ENCODE measurements at regions not wholly inside any gene's neighbourhood (a gene's known extent, or its start where the extent isn't known, plus 50 kb on each side); places are given as distances from the start of the nearest gene placed in this dataset.

DNA sequence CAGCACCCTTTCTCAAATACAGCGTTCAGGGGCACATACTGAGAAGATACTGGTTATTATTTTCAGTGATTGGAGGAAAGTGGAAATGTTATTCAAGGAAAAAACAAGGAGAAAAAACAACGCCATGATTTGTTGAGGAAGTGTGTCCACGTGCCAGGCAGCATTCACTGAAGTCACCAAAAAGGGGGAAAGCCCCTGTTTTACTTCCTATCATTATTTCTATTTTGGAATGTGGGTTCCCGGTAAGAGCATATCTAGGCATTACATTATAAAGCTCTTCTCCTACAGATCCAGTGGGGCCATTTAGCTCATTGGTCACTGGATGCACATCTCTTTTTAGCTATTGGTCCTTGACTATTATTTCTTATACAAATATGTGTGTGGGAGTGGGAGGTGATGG is 518.7 kb downstream of the TXNL1 start:
- no peaks in the 10 kb centered on the region for H3K36me3 ChIP-seq (replicated peaks; ENCODE audit: control insufficient read depth, insufficient read depth, low read length)

DNA sequence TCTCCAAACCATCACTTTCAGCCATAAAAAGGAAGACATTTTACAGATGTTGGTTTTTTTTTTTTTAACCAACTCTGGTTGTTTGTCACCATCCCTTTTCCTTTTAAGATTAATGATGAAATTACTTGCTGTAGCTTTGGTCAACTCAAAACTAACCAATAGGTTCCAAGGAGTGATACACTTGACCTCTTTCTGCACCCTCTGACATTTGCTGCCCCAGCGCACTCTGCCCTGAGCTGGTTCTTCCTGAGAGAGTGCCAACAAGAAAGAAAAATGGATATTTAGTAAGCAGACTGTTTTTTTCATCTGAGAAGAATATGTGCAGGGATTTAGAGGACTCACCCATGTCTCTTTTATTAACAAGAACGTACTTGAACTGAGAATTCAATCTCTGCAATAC is 520.0 kb downstream of the TXNL1 start:
- H3K27me3 ChIP-seq (ENCODE audit: control insufficient read depth, insufficient read depth, low read length) = no peaks in the 10 kb centered on the region
- no peak for DNase-seq
- no peak overlapping the region for H3K4me3 ChIP-seq (ENCODE audit: insufficient read depth, low read depth, low read length)
- H3K36me3 ChIP-seq (replicated peaks; ENCODE audit: control insufficient read depth, insufficient read depth, low read length) = no peaks in the 10 kb centered on the region

More for the DNA sequence above, 518.7 kb downstream of the TXNL1 start:
- Histone ChIP-seq H3K4me3 (ENCODE audit: insufficient read depth, low read depth, low read length) (no peak overlapping the region), H3K27me3 (ENCODE audit: control insufficient read depth, insufficient read depth, low read length) (no peaks in the 10 kb centered on the region)
- no peak for DNase-seq

DNA sequence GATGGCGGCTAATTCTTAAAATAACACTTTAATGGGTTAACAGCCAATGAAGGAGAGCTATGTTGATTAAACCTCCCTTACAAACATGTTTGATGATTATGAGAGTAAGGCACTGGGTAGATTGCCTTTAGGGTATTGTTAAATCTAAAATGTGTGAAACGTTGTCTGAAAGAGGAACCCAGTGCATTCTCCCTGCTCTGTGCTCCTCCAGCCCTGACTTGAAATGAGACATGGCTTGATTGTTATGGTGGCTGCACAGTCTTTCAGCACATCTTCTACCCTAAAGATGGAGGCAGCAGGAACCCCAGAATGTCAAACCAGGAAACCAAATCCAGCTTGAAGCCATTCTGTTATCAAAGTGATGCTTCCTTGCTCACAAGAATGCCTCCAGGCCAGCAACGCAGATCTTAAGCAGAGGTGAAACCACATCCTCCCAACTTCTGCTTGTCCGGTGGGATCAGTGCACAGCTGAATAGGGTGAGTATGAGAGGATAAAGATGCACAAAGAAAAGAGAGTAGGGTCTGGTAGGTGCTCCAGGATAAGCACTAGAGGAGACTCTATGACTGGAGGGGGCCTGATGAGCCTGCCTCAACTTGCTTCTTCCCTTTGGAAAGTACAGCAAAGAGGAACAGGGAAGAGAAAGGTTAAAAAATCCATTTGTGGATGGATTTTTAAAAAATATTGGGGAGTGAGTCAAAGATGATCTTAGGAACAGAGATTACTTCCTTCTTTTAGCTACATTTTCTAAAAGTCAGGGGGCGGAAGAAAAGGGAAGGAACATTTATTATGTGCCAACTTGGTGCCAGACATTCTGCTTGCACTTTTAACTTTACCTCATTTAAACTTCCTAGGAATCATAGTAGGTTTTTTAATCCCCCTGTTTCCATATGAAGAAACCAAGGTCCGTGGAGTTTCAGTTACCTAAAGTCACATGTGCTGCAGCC is 523.0 kb downstream of the TXNL1 start:
- no peak for DNase-seq
- Histone ChIP-seq H3K4me3 (ENCODE audit: insufficient read depth, low read depth, low read length) (no peak overlapping the region), H3K27me3 (ENCODE audit: control insufficient read depth, insufficient read depth, low read length) (no peaks in the 10 kb centered on the region), H3K36me3 (replicated peaks; ENCODE audit: control insufficient read depth, insufficient read depth, low read length) (no peaks in the 10 kb centered on the region)

DNA sequence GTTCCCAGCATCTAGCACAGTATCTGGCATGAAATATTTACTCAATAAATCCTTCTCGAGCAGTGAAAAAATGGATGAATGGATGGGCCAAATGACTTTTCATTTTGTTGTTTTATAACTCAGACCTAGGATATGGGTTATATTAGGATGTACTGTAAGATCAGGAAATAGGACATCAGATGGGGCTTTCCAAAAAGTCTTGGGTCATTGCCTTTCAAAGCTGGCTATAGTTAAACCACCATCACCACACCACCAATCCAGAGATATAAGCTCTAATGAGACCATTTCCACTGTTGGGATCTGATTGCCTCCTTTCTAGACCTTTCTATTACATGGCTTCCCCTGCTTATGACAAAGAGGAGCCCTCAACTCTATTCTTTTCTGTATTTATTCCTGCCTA is 525.0 kb upstream of the TCF4 start:
- Histone ChIP-seq H3K36me3 (replicated peaks; ENCODE audit: control insufficient read depth, insufficient read depth, low read length) (no peaks in the 10 kb centered on the region), H3K4me3 (ENCODE audit: insufficient read depth, low read depth, low read length) (no peak overlapping the region), H3K27me3 (ENCODE audit: control insufficient read depth, insufficient read depth, low read length) (no peaks in the 10 kb centered on the region)
- no peak for DNase-seq

DNA sequence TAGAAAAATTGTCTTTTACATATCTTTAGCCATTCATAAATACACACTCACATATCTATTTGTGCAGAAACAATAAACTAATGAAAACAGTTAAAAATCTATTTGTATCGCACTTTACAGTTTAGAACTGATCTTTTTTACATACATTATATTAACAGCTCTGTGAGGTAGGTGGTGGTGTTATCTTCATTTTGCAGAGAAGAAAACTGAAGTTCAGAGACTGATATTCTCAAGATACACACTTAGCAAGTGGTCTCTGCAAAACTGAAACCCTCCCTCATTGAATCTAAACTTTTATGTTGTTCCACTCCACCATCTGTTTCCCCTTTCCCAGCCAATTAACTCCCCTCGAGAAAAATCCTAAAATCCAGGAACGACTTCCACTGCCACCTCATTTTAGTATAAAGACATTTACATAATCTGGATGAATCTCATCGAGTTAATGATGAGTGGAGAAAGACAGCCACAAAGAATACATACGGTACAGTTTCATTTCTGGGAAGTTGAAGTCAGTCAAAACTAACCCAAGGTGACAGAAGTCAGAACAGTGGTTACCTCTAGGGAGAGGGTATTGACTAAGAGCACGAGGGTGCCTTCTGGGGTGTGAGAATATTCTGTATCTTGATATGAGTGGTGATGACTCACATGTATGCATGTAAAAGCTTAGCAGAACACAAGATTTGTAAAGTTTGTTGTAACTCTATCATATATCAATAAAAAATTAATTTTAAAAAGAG is 524.2 kb upstream of the TCF4 start:
- H3K4me3 ChIP-seq (ENCODE audit: insufficient read depth, low read depth, low read length) = no peak overlapping the region
- no peaks in the 10 kb centered on the region for H3K27me3 ChIP-seq (ENCODE audit: control insufficient read depth, insufficient read depth, low read length)
- DNase-seq = no peak
- H3K36me3 ChIP-seq (replicated peaks; ENCODE audit: control insufficient read depth, insufficient read depth, low read length) = no peaks in the 10 kb centered on the region

DNA sequence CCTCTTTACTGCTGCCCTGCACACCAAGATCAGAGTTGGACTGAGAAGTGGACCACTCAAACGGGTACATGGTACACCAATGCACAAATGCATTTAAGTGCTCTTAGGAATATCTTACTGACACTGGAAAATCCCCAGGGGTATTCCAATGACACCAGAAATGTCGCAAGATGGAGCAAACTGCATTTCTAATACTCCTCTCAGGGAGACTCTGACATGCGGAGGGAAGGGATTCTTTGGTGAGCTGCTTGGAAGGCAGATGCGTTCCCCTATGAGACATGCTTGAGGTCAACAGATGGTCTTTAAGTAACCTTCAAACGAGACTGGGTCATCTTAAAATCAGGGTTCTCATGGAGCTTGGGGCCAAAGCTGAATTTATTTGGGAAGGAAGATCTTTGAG is 521.8 kb upstream of the TCF4 start:
- Histone ChIP-seq H3K4me3 (ENCODE audit: insufficient read depth, low read depth, low read length) (no peak overlapping the region), H3K27me3 (ENCODE audit: control insufficient read depth, insufficient read depth, low read length) (no peaks in the 10 kb centered on the region), H3K36me3 (replicated peaks; ENCODE audit: control insufficient read depth, insufficient read depth, low read length) (no peaks in the 10 kb centered on the region)
- DNase-seq = no peak

DNA sequence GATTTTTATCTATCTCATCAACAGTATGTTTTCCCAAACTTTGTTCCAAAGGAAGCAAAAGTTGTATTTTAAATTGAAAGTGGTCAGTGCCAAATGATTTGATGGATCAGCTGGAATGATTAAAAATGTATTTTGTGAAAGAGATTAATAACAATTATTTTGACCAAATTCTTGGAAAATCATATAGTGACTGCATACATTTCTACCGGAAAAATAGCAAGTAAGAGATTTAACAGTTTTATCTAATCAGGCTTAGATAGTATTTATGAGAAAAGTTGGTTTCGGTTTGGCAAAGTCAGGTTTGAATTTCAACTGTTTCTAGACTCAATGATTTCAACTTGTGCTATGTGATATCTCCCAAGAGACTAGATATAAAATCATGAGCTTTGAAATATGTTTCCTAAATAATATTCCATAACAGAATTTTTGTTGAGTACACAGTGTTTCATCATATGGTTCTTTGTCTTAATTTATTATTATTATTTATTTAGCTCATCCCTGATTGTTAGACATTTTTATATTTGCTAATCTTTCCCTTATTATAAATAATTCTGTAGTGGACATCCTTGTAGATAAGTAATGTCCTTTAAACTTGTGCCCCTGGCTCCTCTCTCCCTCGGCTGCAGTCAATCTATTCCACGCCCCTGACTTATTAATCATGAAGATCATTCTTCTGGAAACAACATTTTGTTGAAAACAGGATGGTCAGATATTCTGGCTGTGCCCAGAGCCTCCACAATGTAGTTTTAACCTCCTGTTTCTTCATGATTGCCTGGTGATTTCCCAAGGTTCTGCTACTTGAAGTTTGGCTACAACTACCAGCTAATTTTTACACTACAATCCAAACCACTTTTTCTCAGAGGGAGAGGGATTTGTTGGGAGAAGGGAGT is 520.7 kb upstream of the TCF4 start:
- DNase-seq = no peak
- no peaks in the 10 kb centered on the region for H3K36me3 ChIP-seq (replicated peaks; ENCODE audit: control insufficient read depth, insufficient read depth, low read length)
- H3K4me3 ChIP-seq (ENCODE audit: insufficient read depth, low read depth, low read length) = no peak overlapping the region
- H3K27me3 ChIP-seq (ENCODE audit: control insufficient read depth, insufficient read depth, low read length) = no peaks in the 10 kb centered on the region

DNA sequence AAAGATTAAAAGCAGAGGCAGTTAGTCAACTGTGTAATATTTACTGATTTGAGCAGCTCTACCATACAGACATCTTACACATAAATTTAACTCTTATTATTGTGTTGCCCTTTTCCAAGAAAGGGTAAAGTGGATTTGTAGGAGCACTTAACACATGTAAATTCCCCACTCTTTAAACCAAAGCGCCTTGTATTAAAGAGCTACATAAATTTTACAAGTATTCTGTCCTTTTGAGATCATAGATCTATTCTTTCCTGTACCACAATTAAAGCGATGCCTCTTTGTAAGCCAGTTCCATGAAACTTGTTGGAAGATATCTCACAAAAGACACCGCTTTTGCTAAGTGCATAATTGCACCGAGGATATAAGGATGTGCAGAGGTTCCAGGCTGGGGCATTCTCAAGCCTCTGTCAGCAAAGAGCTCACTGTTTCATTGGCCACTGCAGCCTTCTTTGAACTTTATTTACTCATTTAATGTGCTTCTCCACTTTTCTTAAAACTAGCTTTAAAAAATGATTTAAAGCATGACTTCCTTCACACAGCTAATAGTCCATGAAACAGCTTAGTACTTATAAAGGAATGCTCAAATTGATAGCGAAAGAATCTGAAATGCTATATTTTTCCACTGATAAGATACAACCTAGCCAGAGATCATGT is 520.0 kb upstream of the TCF4 start:
- Histone ChIP-seq H3K4me3 (ENCODE audit: insufficient read depth, low read depth, low read length) (no peak overlapping the region), H3K36me3 (replicated peaks; ENCODE audit: control insufficient read depth, insufficient read depth, low read length) (no peaks in the 10 kb centered on the region), H3K27me3 (ENCODE audit: control insufficient read depth, insufficient read depth, low read length) (no peaks in the 10 kb centered on the region)
- DNase-seq = no peak

DNA sequence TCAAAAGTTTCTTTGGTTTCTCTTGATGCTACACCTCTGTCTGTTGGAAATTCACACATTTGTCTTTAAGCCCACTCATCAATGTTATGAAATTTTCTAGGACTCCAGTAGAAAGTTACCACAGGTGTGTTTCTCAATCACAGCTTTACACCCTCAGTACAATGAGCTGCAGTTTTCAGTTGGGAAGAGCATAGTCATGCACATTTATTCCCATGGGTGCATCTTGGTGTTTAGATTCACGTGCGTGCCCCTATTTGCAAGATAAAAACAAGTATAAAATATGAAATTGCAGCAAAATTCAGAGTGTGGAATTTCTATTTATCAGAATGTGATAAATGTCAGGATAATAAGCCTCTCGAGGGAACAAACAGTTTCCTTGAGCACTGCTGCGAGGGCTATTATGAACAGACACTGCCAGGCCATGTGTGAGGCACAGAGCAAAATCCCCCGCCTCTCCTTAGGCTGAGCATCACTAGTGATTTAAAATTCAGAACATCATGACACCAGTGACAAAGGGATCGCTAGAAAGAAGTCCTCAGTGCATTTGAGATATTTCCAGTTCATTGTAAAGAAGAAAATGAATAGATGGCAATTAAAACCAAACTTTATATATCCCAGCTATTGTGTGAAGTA is 512.2 kb upstream of the TCF4 start:
- no peak overlapping the region for H3K4me3 ChIP-seq (ENCODE audit: insufficient read depth, low read depth, low read length)
- no peaks in the 10 kb centered on the region for H3K27me3 ChIP-seq (ENCODE audit: control insufficient read depth, insufficient read depth, low read length)
- DNase-seq = no peak
- H3K36me3 ChIP-seq (replicated peaks; ENCODE audit: control insufficient read depth, insufficient read depth, low read length) = no peaks in the 10 kb centered on the region

DNA sequence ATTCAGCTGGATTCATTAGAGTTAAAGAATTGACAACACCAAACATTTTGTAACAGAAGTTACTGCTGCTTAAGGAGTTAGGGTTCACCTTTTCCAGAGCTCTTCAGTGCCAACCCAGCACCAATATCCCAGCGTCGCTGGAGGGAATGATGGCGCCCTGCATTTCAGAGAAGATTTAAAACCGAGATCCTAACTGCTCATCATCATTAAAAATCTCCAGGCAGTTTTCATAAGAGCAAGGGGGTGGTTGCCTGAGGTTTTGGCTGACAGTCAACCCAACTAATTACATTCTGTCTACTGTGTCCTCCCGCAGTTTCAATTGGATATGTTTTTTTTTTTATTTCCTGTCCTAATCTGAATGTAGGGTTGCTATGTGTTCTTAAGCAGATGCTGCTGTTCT is 509.6 kb upstream of the TCF4 start:
- Histone ChIP-seq H3K4me3 (ENCODE audit: insufficient read depth, low read depth, low read length) (no peak overlapping the region), H3K27me3 (ENCODE audit: control insufficient read depth, insufficient read depth, low read length) (no peaks in the 10 kb centered on the region), H3K36me3 (replicated peaks; ENCODE audit: control insufficient read depth, insufficient read depth, low read length) (no peaks in the 10 kb centered on the region)
- no peak for DNase-seq

DNA sequence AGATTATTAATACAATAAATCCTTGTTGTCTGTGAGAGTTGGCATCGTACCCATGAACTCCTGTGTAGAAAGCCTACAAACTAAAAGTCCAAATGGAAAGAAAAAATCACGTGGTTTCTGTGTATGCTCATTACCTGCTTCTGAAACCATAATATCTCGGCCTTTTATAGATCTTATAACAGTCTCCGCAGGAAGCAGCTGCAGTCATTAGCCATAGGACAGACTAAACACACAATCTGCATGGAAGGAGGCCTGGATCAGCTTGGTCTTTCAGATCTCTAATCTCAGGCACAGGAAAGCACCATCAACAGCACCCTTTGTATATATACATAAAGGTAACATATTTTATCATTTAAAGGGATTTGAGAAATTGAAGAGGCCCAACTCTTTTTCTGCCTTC is 508.9 kb upstream of the TCF4 start:
- DNase-seq = no peak
- Histone ChIP-seq H3K4me3 (ENCODE audit: insufficient read depth, low read depth, low read length) (no peak overlapping the region), H3K27me3 (ENCODE audit: control insufficient read depth, insufficient read depth, low read length) (no peaks in the 10 kb centered on the region)

DNA sequence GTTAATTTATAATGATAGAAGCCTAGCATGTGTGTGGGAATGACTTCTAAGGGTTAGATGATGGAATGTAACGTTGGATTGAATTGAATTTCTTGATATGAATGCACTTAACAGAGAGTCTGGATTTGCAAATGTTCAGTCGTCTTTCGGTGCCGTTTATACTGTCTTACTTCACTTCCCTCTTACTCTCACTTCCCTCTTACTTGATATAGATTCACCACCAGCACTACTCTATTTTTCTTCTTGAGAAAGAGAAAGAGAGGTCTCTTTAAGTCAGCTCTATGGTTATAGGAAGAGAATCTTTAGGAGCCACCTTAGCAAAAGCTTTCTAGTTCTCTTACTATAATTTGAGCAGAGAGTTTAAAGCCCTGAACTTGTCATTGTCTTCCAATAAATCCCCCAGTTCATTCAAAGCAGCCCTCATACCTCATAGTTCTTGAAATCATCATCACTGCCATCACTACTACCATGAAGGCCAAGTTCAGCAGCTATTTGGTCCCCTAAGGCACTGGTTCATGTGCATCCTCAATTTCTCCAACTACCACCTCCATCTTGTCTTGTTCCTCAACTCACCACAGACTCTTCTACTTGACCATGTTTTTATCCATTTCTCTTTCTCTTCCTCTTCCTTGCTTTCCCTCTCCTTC is 501.7 kb upstream of the TCF4 start:
- Histone ChIP-seq H3K36me3 (replicated peaks; ENCODE audit: control insufficient read depth, insufficient read depth, low read length) (no peaks in the 10 kb centered on the region), H3K27me3 (ENCODE audit: control insufficient read depth, insufficient read depth, low read length) (no peaks in the 10 kb centered on the region), H3K4me3 (ENCODE audit: insufficient read depth, low read depth, low read length) (no peak overlapping the region)
- no peak for DNase-seq

More for the DNA sequence above, 508.9 kb upstream of the TCF4 start:
- H3K36me3 ChIP-seq (replicated peaks; ENCODE audit: control insufficient read depth, insufficient read depth, low read length) = no peaks in the 10 kb centered on the region

DNA sequence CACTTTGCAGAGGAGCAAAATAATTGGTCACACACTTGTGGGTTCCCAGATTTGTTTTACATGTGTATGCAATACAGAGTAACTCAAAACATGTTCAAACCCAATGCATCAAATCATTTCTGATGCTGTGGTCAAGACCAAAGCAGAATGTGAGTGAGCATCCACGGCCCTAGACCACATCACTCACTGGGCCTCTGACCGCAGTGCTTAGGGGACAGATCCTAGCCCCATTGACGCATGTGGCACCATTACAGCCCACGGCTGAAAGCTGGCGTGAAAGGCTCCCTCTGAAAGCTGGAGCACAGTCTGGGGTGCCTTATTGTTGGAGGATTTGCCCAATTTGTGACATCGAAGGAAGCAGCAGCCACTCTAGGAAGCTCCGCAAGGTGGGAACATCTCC is 498.8 kb upstream of the TCF4 start:
- H3K36me3 ChIP-seq (replicated peaks; ENCODE audit: control insufficient read depth, insufficient read depth, low read length) = no peaks in the 10 kb centered on the region

More for the DNA sequence above, 498.8 kb upstream of the TCF4 start:
- Histone ChIP-seq H3K4me3 (ENCODE audit: insufficient read depth, low read depth, low read length) (no peak overlapping the region), H3K27me3 (ENCODE audit: control insufficient read depth, insufficient read depth, low read length) (no peaks in the 10 kb centered on the region)
- DNase-seq = no peak

All from H7 (cell line).